Coronary artery (tissue), 2 donors: ENCODE measurements at regions not wholly inside any gene's neighbourhood (a gene's known extent, or its start where the extent isn't known, plus 50 kb on each side); places are given as distances from the start of the nearest gene placed in this dataset.
"Not testable (repeated sequence)": the region's sequence is repeated elsewhere in the genome, so short reads cannot be mapped to it uniquely, and the experiment has no call there.

ENCODE experiments used
- DNase-seq: peaks from one replicate; pipeline ENCODE4 v3.0.0-alpha.2; 2017; ENCODE audit warnings: low spot score
- H3K27ac ChIP-seq, 2 donors: fragments of 200-600 bp; sonication (generic); one replicate each; pipeline ENCODE4 v1.5.1; 2016 to 2019
- H3K4me3 ChIP-seq: fragments of 200-600 bp; sonication (generic); 2 replicates; pipeline ENCODE4 v1.5.1; 2016; ENCODE audit warnings: mild to moderate bottlenecking, moderate library complexity
- TF ChIP-seq, protein P1 (sequence below): fragments of 200-600 bp; sonication (generic); IDR thresholded peaks from one replicate; pipeline ENCODE4 v1.5.1; 2019; ENCODE audit warnings: antibody characterized with exemption

- TF ChIP-seq, protein P1, sequence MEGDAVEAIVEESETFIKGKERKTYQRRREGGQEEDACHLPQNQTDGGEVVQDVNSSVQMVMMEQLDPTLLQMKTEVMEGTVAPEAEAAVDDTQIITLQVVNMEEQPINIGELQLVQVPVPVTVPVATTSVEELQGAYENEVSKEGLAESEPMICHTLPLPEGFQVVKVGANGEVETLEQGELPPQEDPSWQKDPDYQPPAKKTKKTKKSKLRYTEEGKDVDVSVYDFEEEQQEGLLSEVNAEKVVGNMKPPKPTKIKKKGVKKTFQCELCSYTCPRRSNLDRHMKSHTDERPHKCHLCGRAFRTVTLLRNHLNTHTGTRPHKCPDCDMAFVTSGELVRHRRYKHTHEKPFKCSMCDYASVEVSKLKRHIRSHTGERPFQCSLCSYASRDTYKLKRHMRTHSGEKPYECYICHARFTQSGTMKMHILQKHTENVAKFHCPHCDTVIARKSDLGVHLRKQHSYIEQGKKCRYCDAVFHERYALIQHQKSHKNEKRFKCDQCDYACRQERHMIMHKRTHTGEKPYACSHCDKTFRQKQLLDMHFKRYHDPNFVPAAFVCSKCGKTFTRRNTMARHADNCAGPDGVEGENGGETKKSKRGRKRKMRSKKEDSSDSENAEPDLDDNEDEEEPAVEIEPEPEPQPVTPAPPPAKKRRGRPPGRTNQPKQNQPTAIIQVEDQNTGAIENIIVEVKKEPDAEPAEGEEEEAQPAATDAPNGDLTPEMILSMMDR = no peak
- no peak for DNase-seq
- H3K27ac ChIP-seq = no peak overlapping the region
- no peak overlapping the region for H3K4me3 ChIP-seq
Observed at GRCh38 chr3:72162649-72163184, 377.8 kb upstream of the PROK2 start.

- TF ChIP-seq, protein P1 = no peak
- H3K4me3 ChIP-seq = no peak overlapping the region
- DNase-seq = no peak
- no peak overlapping the region for H3K27ac ChIP-seq
Observed at GRCh38 chr3:72161881-72162595, 377.1 kb upstream of the PROK2 start.

- not testable (repeated sequence) for H3K27ac ChIP-seq, H3K4me3 ChIP-seq, DNase-seq
Observed at GRCh38 chr3:72161285-72161684, 376.3 kb upstream of the PROK2 start.

DNA sequence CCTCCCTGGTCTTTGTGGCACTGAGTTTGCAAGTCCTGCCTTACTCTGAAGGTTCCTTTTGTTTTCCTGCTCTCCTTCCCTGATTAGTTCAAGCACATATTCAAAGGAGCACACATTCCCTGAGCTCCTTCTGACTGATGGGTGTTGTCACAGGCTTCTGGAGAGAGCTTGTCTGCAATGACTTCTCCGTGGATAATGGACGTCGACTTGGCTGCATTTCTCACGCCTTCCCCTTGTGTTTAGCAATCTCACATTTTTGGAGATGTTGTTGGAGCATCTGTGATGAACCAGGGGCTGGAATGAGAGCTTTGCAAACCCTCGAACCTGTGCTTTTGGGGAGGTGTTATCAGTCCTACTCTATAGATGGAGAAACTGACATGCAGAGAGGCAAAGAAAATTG is 375.4 kb upstream of the PROK2 start:
- Histone ChIP-seq H3K27ac (no peak overlapping the region), H3K4me3 (no peak overlapping the region)
- no peak for DNase-seq
- TF ChIP-seq, protein P1 = no peak

- Histone ChIP-seq H3K27ac (no peak overlapping the region), H3K4me3 (no peak overlapping the region)
- DNase-seq = no peak
- TF ChIP-seq, protein P1 = no peak
Observed at GRCh38 chr3:72159487-72159886, 374.5 kb upstream of the PROK2 start.

DNA sequence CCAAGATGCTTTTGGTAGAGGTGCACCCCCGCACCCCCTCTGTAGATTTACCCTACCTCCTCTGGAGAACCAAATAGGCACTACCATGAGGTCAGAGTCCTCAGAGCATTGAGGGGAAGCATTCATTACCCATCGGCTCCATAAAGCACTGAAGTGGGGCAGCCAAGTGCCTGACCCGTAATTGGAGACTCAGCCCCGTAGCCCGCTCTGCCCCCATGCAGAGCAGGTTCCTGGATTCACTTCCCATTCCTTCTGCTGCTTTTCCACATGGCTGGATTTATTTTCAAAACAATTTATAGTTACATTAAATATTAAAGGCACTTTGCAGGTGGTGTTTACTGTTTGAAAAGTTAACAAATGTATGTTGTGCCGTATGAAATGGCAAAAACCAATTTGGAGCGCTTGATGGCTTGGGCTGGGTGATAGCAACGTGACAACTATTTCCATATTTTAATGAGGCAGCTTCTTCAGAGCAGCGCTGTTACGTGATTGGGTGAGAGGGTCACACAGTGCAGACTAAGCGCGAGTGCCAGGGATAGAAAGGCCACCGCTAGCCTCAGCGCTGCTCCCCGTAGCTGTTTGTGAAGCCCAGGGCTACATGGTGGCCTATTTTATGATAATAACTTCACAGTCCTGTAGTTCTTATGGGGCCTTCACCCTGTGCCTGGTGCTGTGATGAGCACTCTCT is 373.8 kb upstream of the PROK2 start:
- Histone ChIP-seq H3K4me3 (no peak overlapping the region), H3K27ac (no peak overlapping the region)
- TF ChIP-seq, protein P1 = no peak
- DNase-seq = no peak

DNA sequence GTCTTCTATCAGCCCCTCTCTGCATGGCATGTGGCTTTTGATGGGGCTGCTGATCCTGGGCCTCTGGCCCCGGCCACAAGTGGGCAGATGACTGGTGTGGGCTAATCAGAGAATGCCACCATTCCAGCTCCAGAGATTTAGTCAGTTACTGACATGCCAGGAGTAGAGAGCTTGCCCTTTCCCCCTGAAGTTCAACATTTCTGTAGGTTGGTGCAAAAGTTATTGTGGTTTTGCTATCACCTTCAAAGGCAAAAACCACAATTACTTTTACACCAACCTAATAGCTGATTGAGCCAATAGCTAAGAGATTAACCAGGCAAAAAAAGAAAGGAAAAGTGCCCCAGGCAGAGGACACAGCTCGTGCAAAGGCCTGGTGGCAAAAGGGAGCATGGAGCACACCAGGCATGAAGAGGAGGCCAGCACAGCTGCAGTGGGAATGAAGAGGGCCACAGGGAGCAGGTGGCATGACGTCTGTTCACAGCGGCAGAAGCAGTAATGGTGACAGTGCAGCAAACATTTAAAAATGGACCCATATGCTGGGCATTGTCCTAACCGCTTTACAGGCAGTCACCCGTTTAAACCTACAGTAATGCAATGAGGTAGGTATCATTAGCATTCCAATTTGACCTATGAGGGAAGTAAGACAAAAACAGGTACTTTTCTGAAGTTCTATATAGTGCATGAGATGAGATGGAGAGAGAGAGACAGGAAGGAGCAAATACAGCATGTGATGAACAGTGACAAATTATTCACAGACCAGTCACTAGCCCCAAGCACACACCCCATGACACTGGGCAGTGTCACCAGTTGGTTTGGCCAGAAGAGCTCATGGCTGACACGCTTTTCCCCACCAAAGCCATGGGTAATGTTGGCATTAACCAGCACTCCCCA is 373.0 kb upstream of the PROK2 start:
- Histone ChIP-seq H3K4me3 (no peak overlapping the region), H3K27ac (no peak overlapping the region)
- TF ChIP-seq, protein P1 = no peak
- DNase-seq = no peak
